GM12891 (cell line): ENCODE measurements at regions not wholly inside any gene's neighbourhood (a gene's known extent, or its start where the extent isn't known, plus 50 kb on each side); places are given as distances from the start of the nearest gene placed in this dataset.

Experiments
- POLR2A ChIP-seq: IDR thresholded peaks from 2 replicates; pipeline ENCODE4 v1.6.1; 2011; ENCODE audit warnings: low read depth, low read length, control low read depth
- POLR2AphosphoS5 ChIP-seq: IDR thresholded peaks from 2 replicates; pipeline ENCODE4 v1.6.1; 2011; ENCODE audit warnings: low read depth, low read length, control low read depth
- POU2F2 ChIP-seq: IDR thresholded peaks from 2 replicates; pipeline ENCODE4 v1.6.1; 2011; ENCODE audit warnings: low read depth, mild to moderate bottlenecking, control low read depth, low read length, moderate library complexity
- SPI1 ChIP-seq: IDR thresholded peaks from 2 replicates; pipeline ENCODE4 v1.6.1; 2011; ENCODE audit warnings: low read depth, low read length, control low read depth

DNA sequence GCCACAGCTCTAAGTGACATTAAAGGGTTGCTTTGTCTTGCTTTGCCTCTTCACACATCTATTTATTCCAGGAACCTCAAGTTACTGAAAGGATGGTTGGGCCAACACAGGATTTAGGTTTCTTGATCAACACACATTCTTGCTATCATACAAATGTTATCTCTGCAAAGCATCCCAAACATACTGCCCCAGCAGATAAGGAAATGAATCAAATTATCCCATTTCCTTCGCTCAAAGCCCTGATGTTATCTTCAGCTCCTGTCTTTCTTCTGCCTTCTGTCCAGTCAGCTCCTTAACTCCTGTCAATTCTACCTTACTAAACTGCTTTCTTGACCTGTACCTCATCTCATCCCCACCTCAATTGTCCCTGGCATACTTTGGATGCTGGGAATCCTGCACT lies 355.9 kb upstream of the TENM4 start:
- no peak for TF ChIP-seq POLR2AphosphoS5
- TF ChIP-seq POLR2A: no peak
- no peak for TF ChIP-seq SPI1
- no peak for TF ChIP-seq POU2F2
